ENCODE measurements at regions not wholly inside any gene's neighbourhood (a gene's known extent, or its start where the extent isn't known, plus 50 kb on each side); places are given as distances from the start of the nearest gene placed in this dataset.

- DNase-seq (ENCODE audit: low spot score) = no peak
Observed at GRCh38 chr12:77406219-77406905, 341.0 kb upstream of the E2F7 start.

- no peak for DNase-seq (ENCODE audit: low spot score)
Observed at GRCh38 chr12:77402716-77403115, 337.3 kb upstream of the E2F7 start.

GRCh38 chr12:77401770-77402081 is 336.4 kb upstream of the E2F7 start:
- no peak for DNase-seq (ENCODE audit: low spot score)

DNA sequence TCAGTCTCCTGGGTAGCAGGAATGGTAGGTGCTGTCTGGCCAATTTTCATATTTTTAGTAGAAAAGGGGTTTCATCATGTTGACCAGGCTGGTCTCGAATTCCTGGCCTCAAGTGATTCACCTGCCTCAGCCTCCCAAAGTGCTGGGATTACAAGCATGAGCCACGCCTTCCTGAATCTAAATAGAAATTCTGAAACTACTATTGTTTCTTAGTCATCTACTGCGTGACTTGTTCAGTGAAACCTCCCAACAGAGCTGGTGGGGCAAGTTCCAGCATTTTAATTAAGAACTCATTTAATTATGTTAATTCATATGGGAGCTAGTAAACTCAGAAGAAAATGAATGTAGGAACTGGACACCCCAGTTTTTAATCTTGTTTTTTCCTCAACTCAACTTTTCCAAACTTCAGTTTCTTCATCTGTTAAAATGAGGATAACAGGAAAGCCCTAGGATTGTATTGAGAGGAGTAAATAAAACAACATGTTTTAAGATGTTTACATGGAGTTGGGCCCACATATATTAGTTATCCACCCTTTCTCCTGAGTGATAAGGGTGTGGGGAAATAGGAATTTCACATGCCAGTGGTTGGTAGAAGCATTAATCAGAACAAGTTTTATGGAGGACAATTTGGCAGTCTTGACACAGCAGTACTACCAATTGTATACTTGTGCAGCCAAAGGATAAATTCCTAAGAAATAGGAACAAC is 335.8 kb upstream of the E2F7 start:
- DNase-seq (ENCODE audit: low spot score) = no peak

DNA sequence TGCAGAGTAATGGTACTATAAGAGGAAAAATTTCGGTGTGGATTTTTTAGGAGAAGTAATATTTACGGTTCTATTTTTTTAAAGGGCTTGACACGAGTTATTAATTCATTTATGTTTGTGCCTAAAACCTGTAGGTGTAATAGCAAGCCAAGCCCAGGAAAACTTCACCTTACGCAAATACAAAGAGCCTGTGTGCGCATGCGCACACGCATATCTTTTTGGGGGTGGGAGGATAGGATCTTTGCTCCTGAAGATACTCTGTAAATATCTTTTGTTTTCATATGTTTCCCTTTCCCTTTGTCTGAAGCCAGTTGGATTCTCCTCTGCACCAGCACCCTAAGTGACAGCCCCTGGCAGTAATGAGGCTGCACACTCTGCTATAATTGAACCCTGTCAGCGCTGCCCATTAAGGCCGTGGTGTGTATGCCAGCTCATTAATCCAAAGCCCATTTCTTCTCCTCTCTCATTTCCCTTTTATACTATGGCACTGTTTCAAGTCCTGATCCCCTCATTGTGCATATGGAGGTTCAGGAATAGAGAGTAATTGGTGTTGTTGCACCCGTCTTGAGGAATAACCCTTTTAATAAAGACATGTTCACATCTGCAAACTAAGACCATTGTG is 327.2 kb upstream of the E2F7 start:
- no peak for DNase-seq (ENCODE audit: low spot score)

- no peak for DNase-seq (ENCODE audit: low spot score)
Observed at GRCh38 chr12:77388445-77389265, 323.3 kb upstream of the E2F7 start.

DNA sequence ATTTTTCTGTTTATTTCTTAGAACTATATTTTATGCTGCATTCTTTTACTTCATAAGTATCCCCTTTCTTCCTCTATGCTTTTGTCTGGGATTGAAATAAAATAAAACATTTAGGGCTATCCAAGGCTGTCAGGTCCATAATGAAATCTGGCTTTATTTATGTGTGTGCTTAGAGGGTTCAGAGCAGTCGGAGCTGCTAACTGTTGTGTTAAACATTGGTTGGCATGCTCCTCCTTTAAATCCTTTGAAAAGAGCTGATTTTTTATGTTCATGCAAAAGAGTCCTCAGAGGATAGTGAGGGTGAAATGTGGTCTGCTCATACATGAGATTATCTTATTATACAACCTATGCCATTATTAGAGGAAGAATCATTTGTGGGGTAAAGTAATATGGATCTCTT is 322.3 kb upstream of the E2F7 start:
- DNase-seq (ENCODE audit: low spot score) = no peak

- no peak for DNase-seq (ENCODE audit: low spot score)
Observed at GRCh38 chr12:77387214-77387613, 321.8 kb upstream of the E2F7 start.

DNA sequence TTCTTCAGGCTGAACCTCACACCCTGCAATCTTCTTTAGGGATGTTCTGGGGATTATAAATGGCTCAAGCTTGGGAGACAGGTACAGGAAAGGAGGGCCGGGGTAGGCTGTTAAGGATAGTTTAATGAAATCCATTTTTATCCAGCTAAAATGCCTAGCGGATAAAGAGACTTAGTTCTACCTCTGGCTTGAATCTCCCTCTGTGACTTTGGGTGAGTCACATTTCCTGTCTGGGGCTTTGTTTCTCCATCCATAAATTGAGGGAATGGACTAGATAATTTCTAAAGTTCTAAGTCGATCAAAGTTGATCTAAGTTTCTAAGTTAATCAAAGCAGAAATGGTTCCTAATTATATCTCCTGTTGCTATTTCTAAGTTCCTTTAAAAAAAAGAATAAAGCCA is 319.6 kb upstream of the E2F7 start:
- no peak for DNase-seq (ENCODE audit: low spot score)

DNA sequence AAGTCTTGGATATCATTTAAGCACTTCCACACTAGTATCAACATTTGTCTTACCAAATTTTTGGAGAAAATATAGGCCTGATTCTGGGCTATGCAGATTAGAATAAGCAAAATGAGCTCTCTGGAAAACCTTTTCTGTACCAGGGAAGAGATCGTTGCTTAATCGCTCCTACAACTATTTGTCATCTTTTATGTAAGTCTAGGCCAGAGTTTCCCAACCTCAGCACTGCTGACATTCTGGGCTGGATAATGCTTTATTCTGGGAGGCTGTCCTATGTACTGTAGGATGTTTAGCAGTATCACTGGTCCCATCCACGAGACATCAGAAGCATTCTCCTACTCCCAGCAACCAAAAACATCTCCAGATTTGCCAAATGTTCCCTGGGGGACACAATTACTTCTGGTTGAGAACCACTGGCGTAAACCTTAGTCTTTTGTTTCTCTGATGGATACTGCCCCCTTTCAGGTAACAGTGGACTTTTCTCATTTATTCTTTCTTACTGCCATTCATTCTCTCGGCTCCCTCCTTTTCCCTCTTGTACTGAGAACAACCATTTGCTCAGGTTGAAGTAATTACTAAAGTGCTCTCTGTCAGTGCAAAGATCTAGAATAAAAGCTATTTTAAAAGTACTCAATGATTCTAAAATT is 316.9 kb upstream of the E2F7 start:
- DNase-seq (ENCODE audit: low spot score) = no peak

GRCh38 chr12:77377622-77378021 is 312.3 kb upstream of the E2F7 start:
- DNase-seq (ENCODE audit: low spot score) = no peak

DNA sequence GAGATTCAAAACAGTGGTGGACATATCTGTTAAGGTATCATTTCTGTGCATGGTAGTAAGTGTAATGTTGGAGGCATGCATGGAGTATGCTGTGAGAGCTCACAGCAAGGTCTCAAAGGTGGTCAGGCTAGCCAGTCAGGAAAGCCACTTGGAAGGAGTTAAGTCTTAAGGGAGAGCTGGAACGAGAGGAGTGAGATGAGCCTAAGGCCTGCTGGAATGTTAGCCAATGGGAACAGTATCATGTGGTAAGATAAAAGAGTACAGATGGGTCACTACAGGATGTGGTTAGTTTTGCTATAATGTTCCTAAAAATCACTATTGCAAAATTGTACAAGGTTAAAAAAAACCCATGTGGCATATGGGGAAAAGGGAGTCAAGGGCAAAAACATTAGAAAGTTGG is 311.7 kb upstream of the E2F7 start:
- no peak for DNase-seq (ENCODE audit: low spot score)

GRCh38 chr12:77374673-77375072 is 309.3 kb upstream of the E2F7 start:
- DNase-seq (ENCODE audit: low spot score) = no peak

DNA sequence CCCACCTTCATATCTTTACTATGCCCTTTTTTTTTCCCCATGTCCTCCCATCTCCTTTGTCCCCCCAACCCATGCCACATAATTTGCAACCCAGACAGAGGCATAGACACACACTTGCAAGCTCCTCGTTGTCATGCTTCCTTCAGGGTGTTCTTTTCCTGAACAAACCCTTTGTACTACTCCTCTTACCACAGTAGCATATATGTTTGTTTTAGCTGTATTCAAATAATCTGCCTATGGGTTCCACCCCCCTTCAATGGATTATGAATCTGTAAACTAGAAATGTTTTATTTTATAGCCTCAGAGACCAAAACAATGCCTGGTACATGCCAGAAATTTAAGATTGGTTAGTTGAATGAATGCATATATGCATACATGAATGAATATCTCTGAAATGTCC is 307.1 kb upstream of the E2F7 start:
- no peak for DNase-seq (ENCODE audit: low spot score)

- DNase-seq (ENCODE audit: low spot score) = no peak
Observed at GRCh38 chr12:77372026-77372425, 306.7 kb upstream of the E2F7 start.

DNA sequence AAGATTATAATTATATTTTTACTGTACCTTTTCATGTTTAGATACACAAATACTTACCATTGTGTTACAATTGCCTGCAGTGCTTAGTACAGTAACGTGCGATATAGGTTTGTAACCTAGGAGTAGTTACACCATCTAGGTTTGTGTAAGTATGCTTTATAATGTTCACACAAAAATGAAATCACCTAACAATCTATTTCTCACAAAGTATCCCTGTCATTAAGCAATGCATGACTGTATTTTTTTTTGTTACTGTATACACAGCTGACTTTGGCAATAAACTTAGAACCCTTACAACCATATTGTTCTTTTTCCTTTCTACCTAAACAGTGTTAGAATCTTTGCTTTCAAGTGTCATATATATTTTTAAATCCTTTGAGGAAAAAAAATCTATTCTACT is 303.0 kb upstream of the E2F7 start:
- no peak for DNase-seq (ENCODE audit: low spot score)

GRCh38 chr12:77366616-77367015 is 301.2 kb upstream of the E2F7 start:
- no peak for DNase-seq (ENCODE audit: low spot score)

- no peak for DNase-seq (ENCODE audit: low spot score)
Observed at GRCh38 chr12:77364400-77364799, 299.0 kb upstream of the E2F7 start.

DNA sequence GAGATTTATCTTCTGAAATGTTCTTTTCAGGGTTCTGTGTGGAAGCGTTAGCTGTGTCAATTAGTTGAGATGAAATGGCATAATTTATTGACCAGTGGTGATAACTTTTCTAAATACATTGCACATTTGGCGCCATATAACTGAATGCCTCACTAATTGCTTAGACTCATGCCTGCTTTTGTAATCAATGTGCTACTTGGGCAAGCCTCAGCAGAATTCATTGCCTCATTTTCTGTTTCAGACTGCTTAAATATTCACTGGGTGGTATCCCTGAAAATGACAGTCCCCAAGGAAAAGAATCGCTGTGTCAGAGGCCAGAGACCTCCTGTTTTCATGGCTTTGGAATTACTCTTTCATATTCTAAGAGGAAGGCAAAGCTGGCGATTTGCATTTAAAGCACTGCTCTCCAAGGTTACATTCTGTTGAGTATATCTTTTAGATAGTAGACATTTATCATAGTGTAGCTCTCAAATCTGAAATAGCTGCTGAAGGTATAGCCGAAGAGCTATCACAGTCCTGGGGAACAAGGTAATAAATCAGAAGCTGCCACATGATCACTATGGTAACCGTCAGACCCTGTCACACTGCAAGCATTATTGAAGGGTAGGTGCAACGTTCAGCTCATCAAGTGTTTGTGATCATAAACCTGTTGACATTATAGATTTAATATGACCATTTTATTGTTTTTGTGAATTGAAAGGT is 297.3 kb upstream of the E2F7 start:
- no peak for DNase-seq (ENCODE audit: low spot score)

DNA sequence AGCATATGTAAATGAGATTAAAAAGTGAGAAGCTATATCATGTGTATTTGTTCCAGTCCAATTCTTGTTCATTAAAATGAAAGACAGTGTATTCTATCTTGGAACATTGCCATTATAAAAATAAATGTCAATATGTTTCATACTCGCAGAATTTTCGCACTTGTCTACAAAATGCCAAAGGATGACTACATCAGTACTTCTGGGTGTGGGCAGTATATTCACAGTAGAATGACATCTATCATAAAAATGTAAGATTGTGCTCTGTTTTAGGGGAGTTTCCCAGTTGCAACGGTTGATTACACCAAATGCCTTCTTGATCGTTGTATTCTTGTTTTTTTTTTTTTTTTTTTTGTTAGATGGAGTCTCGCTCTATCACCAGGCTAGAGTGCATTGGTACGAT is 292.3 kb upstream of the E2F7 start:
- DNase-seq (ENCODE audit: low spot score) = no peak

- DNase-seq (ENCODE audit: low spot score) = no peak
Observed at GRCh38 chr12:77354766-77355362, 289.5 kb upstream of the E2F7 start.

All from mucosa of gallbladder (tissue), 1 donor.